NCI-H69 (cell line): ENCODE measurements at regions not wholly inside any gene's neighbourhood (a gene's known extent, or its start where the extent isn't known, plus 50 kb on each side); places are given as distances from the start of the nearest gene placed in this dataset.
A peak's percentile ranks its signal among the peaks of the same experiment; 100 is the strongest.

Experiments used
- DNase-seq: peaks from one replicate; lab custom pipeline; 2025; lab: John Stamatoyannopoulos, UW

DNA sequence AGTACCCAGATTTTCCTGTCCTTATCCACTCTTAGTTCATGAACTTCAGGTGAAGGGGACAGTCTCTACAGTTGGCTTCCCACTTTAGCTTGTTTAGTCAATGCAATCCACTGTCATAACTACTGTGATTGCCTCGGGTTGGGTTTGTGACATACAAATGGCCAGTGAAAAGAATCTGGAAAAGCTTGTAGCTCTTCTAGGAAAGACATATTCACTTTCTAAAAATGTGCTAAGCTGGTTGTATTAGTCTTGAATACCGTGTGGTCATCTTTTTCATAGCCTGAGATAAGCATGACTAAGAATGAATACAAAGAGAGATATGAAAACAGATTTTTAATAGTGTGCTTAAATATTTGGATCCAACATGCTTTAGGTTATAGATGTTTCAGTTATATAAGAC is 1443.5 kb upstream of the IGFBP7 start:
- no peak for DNase-seq

DNA sequence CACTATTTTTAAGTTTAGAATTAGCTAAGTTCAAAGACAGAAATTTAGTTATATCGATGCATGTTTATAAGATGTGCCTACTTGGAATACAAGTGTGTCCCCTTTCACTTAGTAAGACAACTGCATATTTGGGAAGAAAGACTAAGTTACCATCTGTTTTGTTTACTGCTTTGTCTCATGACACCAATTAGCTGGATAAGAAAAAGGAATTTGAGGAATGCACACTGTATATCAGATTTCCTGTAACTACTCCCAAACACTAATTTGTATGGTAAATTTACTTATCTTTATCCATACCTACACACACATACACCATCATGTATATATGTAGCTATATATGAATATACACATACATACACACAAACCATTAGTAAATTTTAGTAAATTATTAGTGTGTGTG is 1442.8 kb upstream of the IGFBP7 start:
- peak; percentile 60 for DNase-seq

DNA sequence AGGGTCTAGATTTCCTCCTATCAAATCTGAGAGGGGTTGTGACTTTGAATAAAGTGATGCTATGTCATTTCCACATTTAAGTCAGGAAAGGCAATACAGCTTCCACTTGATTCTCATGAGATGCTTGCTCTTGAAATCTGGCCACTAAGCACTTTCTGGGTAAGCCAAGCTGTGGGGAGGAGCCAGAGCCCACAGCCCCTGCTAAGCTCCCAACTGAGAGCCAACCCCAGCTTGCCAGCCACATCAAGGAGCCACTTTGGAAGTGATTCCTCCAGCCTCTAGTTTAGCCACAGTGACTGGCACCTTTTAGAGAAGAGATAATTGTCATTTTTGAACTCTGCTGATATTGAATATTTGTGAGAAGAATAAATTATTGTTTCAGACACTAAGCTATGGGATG is 1441.5 kb upstream of the IGFBP7 start:
- peak; percentile 16 for DNase-seq

DNA sequence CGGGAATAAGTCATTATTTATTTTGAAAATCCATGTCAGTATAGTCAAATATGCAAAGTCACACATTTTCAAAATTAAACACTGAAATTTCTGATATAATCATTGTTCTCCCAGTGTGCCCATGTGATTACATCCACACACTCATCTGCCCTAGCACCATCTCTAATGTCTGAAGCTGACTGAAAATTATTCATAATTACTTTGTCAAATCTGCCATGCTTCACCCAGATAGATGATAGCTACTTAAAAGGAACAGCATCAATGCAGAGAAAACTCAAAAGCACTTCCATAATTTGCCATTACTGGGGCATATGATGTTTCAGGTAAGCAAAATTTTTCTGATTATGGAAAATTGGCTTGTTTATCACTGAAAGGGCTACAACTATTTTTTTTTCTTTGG is 1433.3 kb upstream of the IGFBP7 start:
- DNase-seq: no peak

DNA sequence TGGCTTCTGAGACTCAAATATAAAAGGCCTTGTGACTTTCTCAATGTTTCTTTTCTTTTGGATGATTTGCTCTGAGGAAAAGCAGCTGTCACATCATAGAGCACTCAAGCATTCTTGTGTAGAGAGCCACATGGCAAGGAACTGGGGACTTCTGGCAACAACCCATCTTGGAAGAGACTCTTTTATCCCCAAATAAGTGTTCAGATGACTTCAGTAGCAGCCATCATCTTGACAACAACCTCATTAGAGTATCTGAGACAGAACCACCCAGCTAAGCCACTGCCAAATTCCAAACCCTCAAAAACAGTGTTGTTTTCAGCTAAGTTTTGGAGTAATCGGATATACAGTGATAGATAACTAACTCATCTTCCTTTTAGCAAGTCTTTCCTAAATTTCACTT is 1431.7 kb upstream of the IGFBP7 start:
- DNase-seq: no peak

DNA sequence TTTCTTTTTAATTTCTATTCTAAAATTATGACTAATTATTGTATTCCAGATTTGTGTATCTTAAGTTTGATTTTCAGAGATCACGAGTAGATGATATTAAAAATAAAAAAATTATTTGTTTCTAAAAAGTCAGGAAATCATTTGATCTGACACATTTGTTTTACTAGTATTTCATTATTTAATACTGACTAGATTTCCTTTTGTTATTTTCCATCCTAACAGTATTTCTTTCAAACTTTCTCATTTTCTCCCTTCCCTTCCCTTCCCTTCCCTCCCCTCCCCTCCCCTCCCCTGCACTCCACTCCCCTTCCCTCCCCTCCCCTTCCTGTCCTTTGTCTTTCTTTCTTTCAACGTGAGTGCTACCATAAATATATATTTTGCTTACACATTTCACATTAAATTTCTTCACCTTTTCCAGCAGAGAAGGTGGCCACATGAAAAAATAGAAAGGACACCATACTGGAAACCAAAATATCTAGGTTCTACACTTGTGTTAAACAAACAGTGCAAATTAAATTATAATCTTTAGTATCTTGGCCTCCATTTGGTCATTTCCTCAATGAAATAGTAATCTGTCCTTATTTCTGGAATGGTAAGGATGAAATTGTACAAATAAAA is 1412.7 kb upstream of the IGFBP7 start:
- no peak for DNase-seq

DNA sequence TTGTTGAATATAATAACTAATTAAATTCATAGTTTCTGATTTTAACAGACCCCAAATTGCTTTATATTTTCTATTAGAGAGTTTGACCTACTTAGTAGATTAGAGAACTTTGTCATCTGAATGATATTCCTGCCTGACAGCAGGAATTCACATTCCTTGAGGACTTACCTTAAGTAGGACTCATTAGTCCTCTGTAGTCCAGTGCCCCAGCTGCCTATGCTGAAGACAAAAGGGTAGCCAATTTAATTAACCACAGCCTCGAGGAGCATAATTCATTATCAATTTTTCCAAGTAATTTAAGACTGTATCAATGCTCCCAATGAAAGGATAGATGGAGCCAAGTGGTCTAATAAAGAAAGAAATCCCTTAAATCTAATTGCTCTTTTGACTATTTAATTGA is 1405.0 kb upstream of the IGFBP7 start:
- DNase-seq: peak; percentile 77

DNA sequence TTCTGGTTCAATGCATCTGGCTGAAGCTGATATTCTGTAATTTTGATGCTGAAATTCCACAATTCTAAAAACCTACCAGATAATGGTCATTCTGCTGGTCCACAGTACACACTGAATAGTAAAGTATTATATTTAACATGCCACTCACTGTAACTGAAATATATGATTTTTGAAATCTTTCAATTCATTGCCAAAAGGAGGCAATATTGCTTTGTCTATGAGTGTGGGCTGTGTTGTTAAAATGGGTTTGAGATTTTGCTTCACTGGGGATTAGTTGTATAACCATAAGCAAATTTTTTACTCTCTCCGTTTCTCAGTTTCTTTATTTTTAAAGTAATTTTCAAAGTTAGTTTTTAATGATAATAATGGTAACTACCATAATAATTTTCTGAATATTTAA is 1404.1 kb upstream of the IGFBP7 start:
- peak; percentile 42 for DNase-seq

DNA sequence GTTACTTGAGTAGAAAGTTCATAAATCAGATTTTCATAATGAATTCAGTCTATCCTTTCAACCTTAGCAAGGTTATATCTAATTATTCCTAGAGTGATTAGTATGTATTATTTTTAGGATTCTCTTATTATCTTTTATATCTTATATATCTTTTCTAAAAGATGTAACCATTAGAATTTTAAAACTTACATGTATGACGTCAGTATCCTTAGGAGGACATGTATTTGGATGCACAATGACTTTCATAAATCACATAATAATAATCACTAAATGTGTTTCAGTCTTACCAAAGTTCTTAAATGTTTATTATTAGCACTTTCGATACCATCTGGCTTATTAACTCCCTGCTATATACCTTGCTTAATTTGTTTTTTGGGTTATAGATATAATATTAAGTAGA is 1400.5 kb upstream of the IGFBP7 start:
- DNase-seq: no peak

DNA sequence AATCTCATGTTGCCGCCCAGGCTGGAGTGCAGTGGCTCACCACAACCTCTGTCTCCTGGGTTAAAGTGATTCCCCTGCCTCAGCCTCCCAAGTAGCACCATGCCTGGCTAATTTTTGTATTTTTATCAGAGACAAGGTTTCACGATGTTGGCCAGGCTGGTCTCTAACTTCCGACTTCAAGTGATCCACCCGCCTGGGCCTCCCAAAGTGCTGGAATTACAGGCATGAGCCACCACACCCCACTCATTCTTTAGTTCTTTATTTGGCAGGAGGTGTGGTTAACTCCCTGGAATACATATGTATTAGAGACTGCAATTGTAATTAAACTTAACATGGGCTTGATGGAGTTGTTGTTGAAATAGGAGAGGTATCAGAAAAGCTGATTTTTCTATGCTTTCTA is 1396.9 kb upstream of the IGFBP7 start:
- no peak for DNase-seq

DNA sequence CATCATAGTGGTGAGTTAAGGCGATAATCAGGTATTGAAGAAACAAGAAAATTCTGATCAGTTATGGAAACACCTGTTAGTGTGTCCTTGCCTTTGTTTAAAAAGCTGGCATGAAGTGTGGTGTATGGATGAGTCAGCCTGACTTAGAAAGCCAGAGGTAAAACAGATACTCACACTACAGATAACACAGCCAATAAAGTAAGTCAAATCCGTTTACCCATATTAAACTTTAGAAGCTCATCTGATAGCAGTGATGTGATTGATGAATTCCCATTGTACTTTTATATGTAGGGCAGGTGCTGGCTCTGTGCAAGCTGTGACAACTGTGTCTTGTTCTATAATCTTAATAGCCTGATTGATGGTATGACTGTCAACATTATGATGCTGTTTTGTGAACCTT is 1392.7 kb upstream of the IGFBP7 start:
- DNase-seq: peak; percentile 23

DNA sequence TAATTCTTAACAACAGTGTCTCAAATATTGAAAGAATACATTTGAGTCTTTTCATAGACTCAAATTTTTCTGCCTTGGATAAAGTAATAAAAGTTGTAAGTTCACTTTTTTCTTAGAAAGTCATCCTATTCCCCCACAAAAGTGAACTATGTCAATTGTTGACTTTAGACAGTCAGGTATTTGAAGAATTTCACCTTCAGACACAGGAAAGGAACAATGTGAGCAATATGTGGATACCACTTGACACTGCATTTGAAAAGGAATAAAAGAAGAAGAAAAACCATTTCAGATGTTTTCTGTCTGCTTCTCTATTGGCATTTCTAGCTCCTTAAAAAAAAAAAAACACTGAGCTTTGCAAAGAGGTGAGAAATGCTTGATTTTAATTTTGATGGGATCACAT is 1389.0 kb upstream of the IGFBP7 start:
- DNase-seq: no peak

DNA sequence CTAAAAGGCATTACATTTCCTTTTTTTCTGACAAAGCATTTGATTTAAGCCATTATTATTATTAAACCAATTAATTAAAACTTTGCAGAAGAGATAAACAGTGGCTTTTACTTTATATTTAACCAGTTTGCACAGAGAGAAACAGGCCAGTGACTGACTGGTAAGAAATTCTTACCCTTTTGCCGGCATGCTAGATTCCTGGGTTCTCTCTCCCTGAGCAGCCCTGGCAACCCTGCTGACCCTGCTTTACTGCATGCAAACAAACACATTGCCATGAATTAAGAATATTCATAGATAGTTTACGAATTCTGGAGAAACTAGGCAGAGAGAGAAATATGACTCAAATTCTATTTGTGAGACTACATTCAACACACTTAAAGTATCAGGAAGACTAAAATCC is 1381.4 kb upstream of the IGFBP7 start:
- no peak for DNase-seq

DNA sequence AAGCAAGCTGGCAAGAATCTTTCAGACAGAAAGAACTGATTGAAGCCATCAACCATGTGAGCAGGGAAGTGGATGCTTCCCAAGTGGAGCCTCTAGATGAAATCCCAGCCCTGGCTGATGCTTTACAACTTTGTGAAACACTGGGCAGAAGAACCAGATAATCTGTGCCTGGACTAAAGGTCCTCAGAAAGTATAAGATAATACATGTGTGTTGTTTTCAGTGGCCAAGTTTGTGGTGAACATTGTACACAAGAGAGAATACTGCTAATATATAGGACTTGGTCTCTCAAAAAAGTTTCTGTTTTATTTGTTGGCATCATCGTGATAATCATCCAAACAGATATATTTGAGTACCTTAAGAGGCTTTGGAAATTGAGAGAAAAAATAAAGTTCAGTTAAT is 1367.8 kb upstream of the IGFBP7 start:
- DNase-seq: no peak

DNA sequence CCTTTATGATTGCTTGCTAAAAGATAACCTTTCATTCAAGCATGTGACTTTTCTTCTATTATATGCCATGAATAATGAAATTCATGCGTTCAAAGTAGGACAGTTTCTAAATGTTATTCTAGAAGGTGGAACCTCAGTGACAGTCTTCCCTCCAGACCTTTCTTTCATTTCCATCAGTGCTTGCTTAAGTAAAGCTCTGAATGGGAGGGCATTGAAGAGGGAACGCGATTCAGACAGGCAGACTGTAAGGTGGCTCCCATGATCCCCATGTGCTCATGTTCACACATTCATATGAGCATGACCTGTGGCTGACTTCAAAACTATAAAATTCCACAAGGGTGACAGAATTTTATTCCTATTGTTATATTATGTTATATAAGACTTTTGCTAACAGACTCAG is 1367.3 kb upstream of the IGFBP7 start:
- no peak for DNase-seq

DNA sequence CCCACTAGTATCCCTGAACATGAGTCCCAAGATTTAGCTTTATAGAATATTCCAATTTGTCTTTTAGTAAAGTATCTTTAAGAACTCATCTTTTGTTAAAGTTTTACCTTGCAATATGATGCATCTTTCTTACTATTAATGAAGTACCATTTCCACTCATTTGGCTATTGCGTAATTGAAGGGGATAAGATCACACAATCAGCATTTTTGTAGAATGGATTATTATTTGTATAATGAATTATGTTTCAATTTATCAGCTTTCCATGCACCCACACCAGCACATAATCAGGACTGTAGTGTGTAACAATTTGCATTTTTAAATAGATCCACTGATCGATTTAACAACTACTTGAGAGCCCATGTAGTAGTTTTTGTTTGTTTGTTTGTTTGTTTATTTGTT is 1364.9 kb upstream of the IGFBP7 start:
- DNase-seq: no peak

DNA sequence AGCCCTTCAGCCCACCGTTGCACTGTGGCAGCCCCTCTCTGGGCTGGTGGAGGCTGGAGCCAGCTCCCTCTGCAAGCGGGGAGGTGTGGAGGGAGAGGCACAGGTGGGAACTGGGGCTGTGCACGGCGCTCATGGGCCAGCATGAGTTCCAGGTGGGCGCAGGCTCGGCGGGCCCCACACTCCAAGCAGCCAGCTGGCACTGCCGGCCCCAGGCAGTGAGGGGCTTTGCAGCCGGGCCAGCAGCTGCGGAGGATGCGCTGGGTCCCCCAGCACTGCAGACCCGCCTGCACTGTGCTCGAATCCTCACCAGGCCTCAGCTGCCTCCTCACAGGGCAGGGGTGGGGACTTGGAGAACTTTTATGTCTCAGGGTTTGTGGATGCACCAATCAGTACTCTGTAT is 1354.8 kb upstream of the IGFBP7 start:
- DNase-seq: no peak

DNA sequence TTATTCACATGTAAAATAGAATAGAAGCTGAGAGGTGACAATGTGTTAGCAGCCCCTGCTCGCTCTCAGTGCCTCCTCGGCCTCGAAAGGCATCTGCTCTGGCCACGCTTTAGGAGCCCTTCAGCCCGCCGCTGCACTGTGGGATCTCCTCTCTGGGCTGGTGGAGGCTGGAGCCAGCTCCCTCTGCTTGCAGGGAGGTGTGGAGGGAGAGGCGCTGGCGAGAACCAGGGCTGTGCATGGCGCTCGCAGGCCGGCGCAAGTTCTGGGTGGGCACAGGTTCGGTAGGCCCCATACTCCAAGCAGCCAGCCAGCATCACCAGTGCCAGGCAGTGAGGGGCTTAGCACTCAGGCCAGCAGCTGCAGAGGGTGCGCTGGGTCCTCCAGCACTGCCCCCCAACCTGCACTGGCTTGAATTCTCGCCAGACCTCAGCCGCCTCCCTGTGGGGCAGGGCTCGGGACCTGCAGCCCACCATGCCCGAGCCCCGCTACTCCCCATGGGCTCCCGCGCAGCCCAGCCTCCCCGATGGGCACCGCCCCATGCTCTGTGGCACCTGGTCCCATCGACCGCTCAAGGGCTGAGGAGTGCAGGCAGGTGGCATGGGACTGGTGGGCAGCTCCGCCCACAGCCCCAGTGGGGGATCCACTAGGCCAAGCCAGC is 1346.7 kb upstream of the IGFBP7 start:
- DNase-seq: no peak

DNA sequence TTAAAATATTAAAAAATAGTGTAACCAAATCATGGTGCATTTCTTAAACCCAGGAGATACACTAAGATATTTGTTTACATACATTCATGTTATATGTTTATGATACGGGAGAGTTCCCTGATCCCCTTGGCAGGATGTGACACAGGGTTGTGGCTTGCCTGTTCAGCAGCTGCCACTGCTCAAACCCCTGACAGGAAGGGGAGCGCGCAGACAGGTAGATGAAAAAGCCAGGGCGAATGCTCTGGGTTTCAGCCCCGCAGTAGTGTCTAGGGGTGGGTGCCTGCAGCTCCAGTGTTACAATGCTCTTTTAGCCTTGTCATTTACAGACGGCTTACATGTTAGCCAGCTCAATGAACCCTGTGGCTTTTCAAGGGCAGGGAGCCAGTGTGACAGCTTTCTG is 1343.8 kb upstream of the IGFBP7 start:
- DNase-seq: no peak

DNA sequence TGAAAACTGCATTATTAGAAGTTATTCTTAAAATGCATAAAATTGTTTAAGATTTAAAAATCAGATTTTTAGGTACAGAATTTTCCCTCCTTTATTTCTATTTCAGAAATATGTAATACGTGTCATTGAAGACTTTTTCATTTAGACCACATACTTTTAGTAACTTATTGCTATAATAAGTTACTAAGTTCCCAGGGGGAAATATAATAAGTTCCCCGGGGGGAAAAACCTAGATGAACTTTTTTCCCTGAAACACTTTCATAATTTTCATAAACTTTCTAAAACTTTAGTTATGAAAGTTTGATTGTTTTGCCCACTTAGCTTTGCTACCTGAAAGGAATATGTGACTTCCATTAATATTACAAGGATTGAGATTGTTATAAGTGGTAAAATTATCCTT is 1341.5 kb upstream of the IGFBP7 start:
- no peak for DNase-seq

DNA sequence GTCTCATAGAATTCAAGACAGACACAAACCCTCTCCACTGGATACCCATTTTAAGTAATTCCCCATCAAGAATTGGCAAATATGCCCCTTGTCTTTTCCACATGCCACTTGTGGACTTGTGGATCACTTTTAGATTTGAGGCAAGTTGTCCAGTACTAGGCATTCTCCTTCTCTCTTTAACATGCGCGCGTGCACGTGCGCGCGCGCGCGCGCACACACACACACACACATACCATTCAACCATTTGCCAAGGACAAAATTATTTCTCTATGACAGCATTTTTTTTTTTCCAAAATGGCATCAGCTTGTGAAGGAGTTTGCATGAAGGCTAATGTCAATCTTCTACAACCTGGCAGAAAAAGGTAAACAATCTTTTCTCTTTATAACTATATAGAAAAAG is 1325.7 kb upstream of the IGFBP7 start:
- no peak for DNase-seq

DNA sequence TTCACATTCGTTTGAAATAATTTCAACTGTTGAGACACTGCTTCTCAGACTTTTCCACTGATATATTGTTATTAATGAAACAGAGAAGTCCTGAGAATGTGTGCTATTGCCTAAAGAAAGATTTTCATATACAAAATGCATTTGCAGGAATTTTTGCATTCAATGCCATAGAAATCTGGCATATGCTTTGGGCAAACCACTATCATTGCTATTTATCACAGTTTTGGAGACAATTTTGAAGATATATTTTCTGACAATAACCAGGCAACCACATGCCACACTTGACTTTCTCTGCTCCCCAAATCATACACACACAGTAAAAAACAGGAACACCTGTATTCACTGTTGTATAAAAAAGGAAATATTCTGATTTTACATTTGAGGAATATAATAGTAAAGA is 1303.7 kb upstream of the IGFBP7 start:
- DNase-seq: no peak

DNA sequence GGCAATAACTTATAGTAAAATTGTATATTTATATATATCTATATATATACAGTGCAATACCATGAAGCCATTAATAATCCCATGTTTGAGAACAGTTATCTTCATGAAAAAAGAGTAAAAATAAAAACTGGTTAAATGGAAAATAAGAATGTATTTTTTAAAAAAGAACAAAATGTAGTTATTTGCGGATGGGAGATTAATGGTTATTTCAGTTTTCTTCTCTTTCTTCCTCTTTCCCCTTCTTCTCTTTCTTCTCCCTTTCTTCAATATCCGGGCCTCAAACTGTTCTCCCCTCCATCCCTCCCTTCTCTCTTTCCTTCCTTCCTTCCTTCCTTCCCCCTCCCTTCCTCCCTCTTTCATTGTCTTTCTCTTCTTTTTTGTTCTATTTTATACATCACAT is 1301.7 kb upstream of the IGFBP7 start:
- DNase-seq: no peak

DNA sequence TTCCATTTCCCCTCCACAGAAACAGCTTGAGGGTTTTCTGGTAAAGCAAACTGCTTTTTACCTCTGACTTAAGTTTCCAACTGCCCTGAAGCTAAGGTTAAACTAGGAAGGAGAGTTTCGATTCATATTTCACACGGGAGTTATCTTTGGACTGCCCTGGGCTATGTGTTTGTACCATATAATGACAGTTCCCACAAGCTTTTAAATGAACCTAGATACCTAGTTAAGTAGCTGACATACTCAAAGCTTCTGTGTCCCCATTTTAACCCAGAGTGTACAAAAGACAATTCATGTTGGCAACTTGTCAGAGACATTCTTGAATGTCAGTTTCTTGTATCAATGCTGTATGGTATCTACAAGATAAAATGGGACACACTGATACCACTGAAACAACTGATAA is 1296.6 kb upstream of the IGFBP7 start:
- no peak for DNase-seq
